ENCODE measurements at regions not wholly inside any gene's neighbourhood (a gene's known extent, or its start where the extent isn't known, plus 50 kb on each side); places are given as distances from the start of the nearest gene placed in this dataset.

- TF ChIP-seq POLR2A (IDR thresholded peaks at IDR 0.05) = no peak
- no peak for TF ChIP-seq CTCF (IDR thresholded peaks at IDR 0.05)
- no peak for TF ChIP-seq EP300 (IDR thresholded peaks at IDR 0.05)
- TF ChIP-seq POLR2AphosphoS5 (IDR thresholded peaks at IDR 0.05) = no peak
Observed at GRCh38 chr6:11412616-11413015, 124.9 kb upstream of the TMEM170B start.

All from upper lobe of left lung (tissue), 4 donors.